ENCODE measurements at regions not wholly inside any gene's neighbourhood (a gene's known extent, or its start where the extent isn't known, plus 50 kb on each side); places are given as distances from the start of the nearest gene placed in this dataset.

- no peak for TF ChIP-seq EZH2phosphoT487 (conservative IDR thresholded peaks at IDR 0.05; ENCODE audit: low read length)
- TF ChIP-seq, protein P1, sequence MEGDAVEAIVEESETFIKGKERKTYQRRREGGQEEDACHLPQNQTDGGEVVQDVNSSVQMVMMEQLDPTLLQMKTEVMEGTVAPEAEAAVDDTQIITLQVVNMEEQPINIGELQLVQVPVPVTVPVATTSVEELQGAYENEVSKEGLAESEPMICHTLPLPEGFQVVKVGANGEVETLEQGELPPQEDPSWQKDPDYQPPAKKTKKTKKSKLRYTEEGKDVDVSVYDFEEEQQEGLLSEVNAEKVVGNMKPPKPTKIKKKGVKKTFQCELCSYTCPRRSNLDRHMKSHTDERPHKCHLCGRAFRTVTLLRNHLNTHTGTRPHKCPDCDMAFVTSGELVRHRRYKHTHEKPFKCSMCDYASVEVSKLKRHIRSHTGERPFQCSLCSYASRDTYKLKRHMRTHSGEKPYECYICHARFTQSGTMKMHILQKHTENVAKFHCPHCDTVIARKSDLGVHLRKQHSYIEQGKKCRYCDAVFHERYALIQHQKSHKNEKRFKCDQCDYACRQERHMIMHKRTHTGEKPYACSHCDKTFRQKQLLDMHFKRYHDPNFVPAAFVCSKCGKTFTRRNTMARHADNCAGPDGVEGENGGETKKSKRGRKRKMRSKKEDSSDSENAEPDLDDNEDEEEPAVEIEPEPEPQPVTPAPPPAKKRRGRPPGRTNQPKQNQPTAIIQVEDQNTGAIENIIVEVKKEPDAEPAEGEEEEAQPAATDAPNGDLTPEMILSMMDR (IDR thresholded peaks at IDR 0.05; ENCODE audit: insufficient read depth, low read length, poor library complexity, severe bottlenecking), result no peak
- Histone ChIP-seq H4K20me1 (ENCODE audit: low read depth, low read length) (no peaks in the 10 kb centered on the region), H3K9me3 (ENCODE audit: insufficient read depth, low read length) (no peaks in the 10 kb centered on the region), H3K79me2 (ENCODE audit: insufficient read depth, low read length) (no peaks in the 10 kb centered on the region), H3F3A (ENCODE audit: insufficient read depth) (no peaks in the 10 kb centered on the region), H3K27me3 (ENCODE audit: low read length) (no peaks in the 10 kb centered on the region), H3K27ac (ENCODE audit: low read depth, low read length) (no peak overlapping the region), H3K4me2 (ENCODE audit: low read depth, low read length, poor library complexity, severe bottlenecking) (no peak overlapping the region), H3K9ac (ENCODE audit: low read length) (no peak overlapping the region), H3K9me2 (replicated peaks; ENCODE audit: insufficient read depth, low read length) (no peaks in the 10 kb centered on the region), H3K4me3 (ENCODE audit: insufficient read depth, low read length, poor library complexity, severe bottlenecking) (no peak overlapping the region), H2AFZ (ENCODE audit: low read depth, low read length, severe bottlenecking) (no peak overlapping the region), H3K36me3 (ENCODE audit: low read length) (no peaks in the 10 kb centered on the region)
These were observed 1103.9 kb upstream of the KLHL29 start for GRCh38 chr2:22281033-22281432.

GRCh38 chr2:22282220-22282619 is 1102.8 kb upstream of the KLHL29 start:
- Histone ChIP-seq H3F3A (ENCODE audit: insufficient read depth) (no peaks in the 10 kb centered on the region), H4K20me1 (ENCODE audit: low read depth, low read length) (no peaks in the 10 kb centered on the region), H3K4me3 (ENCODE audit: insufficient read depth, low read length, poor library complexity, severe bottlenecking) (no peak overlapping the region), H3K9ac (ENCODE audit: low read length) (no peak overlapping the region), H2AFZ (ENCODE audit: low read depth, low read length, severe bottlenecking) (no peak overlapping the region), H3K4me2 (ENCODE audit: low read depth, low read length, poor library complexity, severe bottlenecking) (no peak overlapping the region), H3K9me3 (ENCODE audit: insufficient read depth, low read length) (no peaks in the 10 kb centered on the region), H3K27me3 (ENCODE audit: low read length) (no peaks in the 10 kb centered on the region), H3K36me3 (ENCODE audit: low read length) (no peaks in the 10 kb centered on the region), H3K9me2 (replicated peaks; ENCODE audit: insufficient read depth, low read length) (no peaks in the 10 kb centered on the region), H3K79me2 (ENCODE audit: insufficient read depth, low read length) (no peaks in the 10 kb centered on the region), H3K27ac (ENCODE audit: low read depth, low read length) (no peak overlapping the region)
- TF ChIP-seq, protein P1 (IDR thresholded peaks at IDR 0.05; ENCODE audit: insufficient read depth, low read length, poor library complexity, severe bottlenecking), result no peak
- TF ChIP-seq EZH2phosphoT487 (conservative IDR thresholded peaks at IDR 0.05; ENCODE audit: low read length), result no peak

DNA sequence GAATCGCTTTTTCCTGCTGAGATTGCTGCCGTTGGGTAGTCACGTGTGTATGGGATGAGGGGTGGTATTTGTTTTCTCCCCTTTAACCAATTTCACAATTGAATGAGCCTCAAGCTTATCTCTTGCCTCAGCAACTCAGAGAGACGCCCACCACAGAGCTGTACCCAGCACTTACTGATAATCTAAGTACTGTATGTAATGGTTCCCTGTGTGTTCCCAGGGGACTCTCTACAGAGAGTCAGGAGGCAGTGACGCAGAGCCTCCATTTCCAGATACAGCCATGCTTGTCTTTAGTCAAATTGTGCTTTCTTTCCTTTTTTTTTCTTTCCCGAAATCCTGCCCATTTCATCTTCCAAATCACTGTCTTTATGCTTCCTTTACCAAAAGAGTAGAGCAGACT is 1102.1 kb upstream of the KLHL29 start:
- Histone ChIP-seq H2AFZ (ENCODE audit: low read depth, low read length, severe bottlenecking) (no peak overlapping the region), H3K4me3 (ENCODE audit: insufficient read depth, low read length, poor library complexity, severe bottlenecking) (no peak overlapping the region), H3K9ac (ENCODE audit: low read length) (no peak overlapping the region), H3K27me3 (ENCODE audit: low read length) (no peaks in the 10 kb centered on the region), H4K20me1 (ENCODE audit: low read depth, low read length) (no peaks in the 10 kb centered on the region), H3K9me2 (replicated peaks; ENCODE audit: insufficient read depth, low read length) (no peaks in the 10 kb centered on the region), H3F3A (ENCODE audit: insufficient read depth) (no peaks in the 10 kb centered on the region), H3K79me2 (ENCODE audit: insufficient read depth, low read length) (no peaks in the 10 kb centered on the region), H3K9me3 (ENCODE audit: insufficient read depth, low read length) (no peaks in the 10 kb centered on the region), H3K4me2 (ENCODE audit: low read depth, low read length, poor library complexity, severe bottlenecking) (no peak overlapping the region), H3K36me3 (ENCODE audit: low read length) (no peaks in the 10 kb centered on the region), H3K27ac (ENCODE audit: low read depth, low read length) (no peak overlapping the region)
- TF ChIP-seq, protein P1 (IDR thresholded peaks at IDR 0.05; ENCODE audit: insufficient read depth, low read length, poor library complexity, severe bottlenecking), result no peak
- no peak for TF ChIP-seq EZH2phosphoT487 (conservative IDR thresholded peaks at IDR 0.05; ENCODE audit: low read length)
